ENCODE measurements at regions not wholly inside any gene's neighbourhood (a gene's known extent, or its start where the extent isn't known, plus 50 kb on each side); places are given as distances from the start of the nearest gene placed in this dataset.

GRCh38 chr1:34306568-34306967 is 129.9 kb downstream of the C1orf94 start:
- no peaks in the 10 kb centered on the region for H3K27me3 ChIP-seq (ENCODE audit: control insufficient read depth, insufficient read depth, low read length)
- no peak overlapping the region for H3K27ac ChIP-seq (ENCODE audit: insufficient read depth, low read length)
- no peak overlapping the region for H3K4me2 ChIP-seq (ENCODE audit: extremely low read depth, insufficient read depth, low read length)
- TF ChIP-seq EZH2 (IDR thresholded peaks at IDR 0.05; ENCODE audit: low read length, missing control alignments) (no peak), CTCF (conservative IDR thresholded peaks at IDR 0.05 in 1 of 2, IDR thresholded peaks at IDR 0.05 in 1 of 2; ENCODE audit: low read depth in 1 of 2, low read length in 2 of 2) (no peak)
- no peaks in the 10 kb centered on the region for H3K79me2 ChIP-seq (ENCODE audit: control insufficient read depth, insufficient read depth, low read length)
- H3K9me3 ChIP-seq (ENCODE audit: control insufficient read depth, insufficient read depth, low read depth, low read length), result no peaks in the 10 kb centered on the region
- no peak overlapping the region for H3K4me3 ChIP-seq (replicated peaks in 1 of 4; ENCODE audit: control extremely low read depth in 1 of 4, insufficient read depth in 1 of 4, low read depth in 3 of 4, low read length in 4 of 4)
- H4K20me1 ChIP-seq (ENCODE audit: control insufficient read depth, extremely low read depth, insufficient read depth, low read length), result no peaks in the 10 kb centered on the region
- DNase-seq (ENCODE audit: low read depth in 2 of 2), result no peak
- no peaks in the 10 kb centered on the region for H3K4me1 ChIP-seq (ENCODE audit: control insufficient read depth, extremely low read depth, insufficient read depth, low read length)
- no peaks in the 10 kb centered on the region for H3K36me3 ChIP-seq (ENCODE audit: control insufficient read depth, insufficient read depth, low read length)
- no peak overlapping the region for H3K9ac ChIP-seq (ENCODE audit: insufficient read depth, low read length)
- H2AFZ ChIP-seq (ENCODE audit: low read length), result no peak overlapping the region

- Histone ChIP-seq H3K27me3 (ENCODE audit: control insufficient read depth, insufficient read depth, low read length) (no peaks in the 10 kb centered on the region), H3K27ac (ENCODE audit: insufficient read depth, low read length) (no peak overlapping the region), H3K79me2 (ENCODE audit: control insufficient read depth, insufficient read depth, low read length) (no peaks in the 10 kb centered on the region), H3K9me3 (ENCODE audit: control insufficient read depth, insufficient read depth, low read depth, low read length) (no peaks in the 10 kb centered on the region), H3K4me3 (replicated peaks in 1 of 4; ENCODE audit: control extremely low read depth in 1 of 4, insufficient read depth in 1 of 4, low read depth in 3 of 4, low read length in 4 of 4) (no peak overlapping the region), H4K20me1 (ENCODE audit: control insufficient read depth, extremely low read depth, insufficient read depth, low read length) (no peaks in the 10 kb centered on the region), H3K36me3 (ENCODE audit: control insufficient read depth, insufficient read depth, low read length) (no peaks in the 10 kb centered on the region), H3K4me2 (ENCODE audit: extremely low read depth, insufficient read depth, low read length) (no peak overlapping the region), H3K4me1 (ENCODE audit: control insufficient read depth, extremely low read depth, insufficient read depth, low read length) (no peaks in the 10 kb centered on the region), H3K9ac (ENCODE audit: insufficient read depth, low read length) (no peak overlapping the region), H2AFZ (ENCODE audit: low read length) (no peak overlapping the region)
- no peak for DNase-seq (ENCODE audit: low read depth in 2 of 2)
- TF ChIP-seq CTCF (conservative IDR thresholded peaks at IDR 0.05 in 1 of 2, IDR thresholded peaks at IDR 0.05 in 1 of 2; ENCODE audit: low read depth in 1 of 2, low read length in 2 of 2) (no peak), EZH2 (IDR thresholded peaks at IDR 0.05; ENCODE audit: low read length, missing control alignments) (no peak)
Measured at GRCh38 chr1:34312359-34312758, 135.7 kb downstream of the C1orf94 start.

GRCh38 chr1:34315974-34316373 is 139.3 kb downstream of the C1orf94 start:
- no peaks in the 10 kb centered on the region for H4K20me1 ChIP-seq (ENCODE audit: control insufficient read depth, extremely low read depth, insufficient read depth, low read length)
- no peak for TF ChIP-seq EZH2 (IDR thresholded peaks at IDR 0.05; ENCODE audit: low read length, missing control alignments)
- TF ChIP-seq CTCF (conservative IDR thresholded peaks at IDR 0.05 in 1 of 2, IDR thresholded peaks at IDR 0.05 in 1 of 2; ENCODE audit: low read depth in 1 of 2, low read length in 2 of 2), result no peak
- no peaks in the 10 kb centered on the region for H3K9me3 ChIP-seq (ENCODE audit: control insufficient read depth, insufficient read depth, low read depth, low read length)

More at GRCh38 chr1:34315974-34316373, 139.3 kb downstream of the C1orf94 start:
- H3K79me2 ChIP-seq (ENCODE audit: control insufficient read depth, insufficient read depth, low read length), result no peaks in the 10 kb centered on the region
- H3K4me1 ChIP-seq (ENCODE audit: control insufficient read depth, extremely low read depth, insufficient read depth, low read length), result peaks cover 3% of the 10 kb centered on the region
- H3K36me3 ChIP-seq (ENCODE audit: control insufficient read depth, insufficient read depth, low read length), result no peaks in the 10 kb centered on the region
- H2AFZ ChIP-seq (ENCODE audit: low read length), result no peak overlapping the region
- no peak for DNase-seq (ENCODE audit: low read depth in 2 of 2)
- H3K9ac ChIP-seq (ENCODE audit: insufficient read depth, low read length), result no peak overlapping the region
- no peak overlapping the region for H3K4me2 ChIP-seq (ENCODE audit: extremely low read depth, insufficient read depth, low read length)
- H3K27ac ChIP-seq (ENCODE audit: insufficient read depth, low read length), result no peak overlapping the region
- no peak overlapping the region for H3K4me3 ChIP-seq (replicated peaks in 1 of 4; ENCODE audit: control extremely low read depth in 1 of 4, insufficient read depth in 1 of 4, low read depth in 3 of 4, low read length in 4 of 4)
- no peaks in the 10 kb centered on the region for H3K27me3 ChIP-seq (ENCODE audit: control insufficient read depth, insufficient read depth, low read length)
